Transverse colon (tissue), 4 donors: ENCODE measurements at regions not wholly inside any gene's neighbourhood (a gene's known extent, or its start where the extent isn't known, plus 50 kb on each side); places are given as distances from the start of the nearest gene placed in this dataset.

Source experiments
- POLR2A ChIP-seq: fragments of 450-650 bp; IDR thresholded peaks from one replicate; pipeline ENCODE4 v1.6.1; 2016; ENCODE audit warnings: antibody characterized with exemption, mild to moderate bottlenecking, moderate library complexity
- POLR2AphosphoS5 ChIP-seq, 3 donors: sonication (generic); formaldehyde crosslinking; IDR thresholded peaks; one replicate each; pipeline ENCODE4 v1.6.1; 2016; ENCODE audit warnings: antibody characterized with exemption in 3 of 3
- TF ChIP-seq, protein P1 (sequence below), 5 experiments: fragments of 200-600 bp in 3 of 5; fragments of 450-650 bp in 2 of 5; sonication (generic) in 3 of 5; IDR thresholded peaks; 1 replicate in 2 of 5; 2 replicates in 3 of 5; pipeline ENCODE4 v1.5.1; 2016 to 2017; ENCODE audit warnings: antibody characterized with exemption in 5 of 5, inconsistent platforms in 3 of 5, mild to moderate bottlenecking in 2 of 5, moderate library complexity in 1 of 5

GRCh38 chr1:98538106-98538505 lies 123.4 kb upstream of the SNX7 start:
- no peak for TF ChIP-seq POLR2A
- TF ChIP-seq POLR2AphosphoS5 (IDR thresholded peaks at IDR 0.05), result no peak
- TF ChIP-seq, protein P1, sequence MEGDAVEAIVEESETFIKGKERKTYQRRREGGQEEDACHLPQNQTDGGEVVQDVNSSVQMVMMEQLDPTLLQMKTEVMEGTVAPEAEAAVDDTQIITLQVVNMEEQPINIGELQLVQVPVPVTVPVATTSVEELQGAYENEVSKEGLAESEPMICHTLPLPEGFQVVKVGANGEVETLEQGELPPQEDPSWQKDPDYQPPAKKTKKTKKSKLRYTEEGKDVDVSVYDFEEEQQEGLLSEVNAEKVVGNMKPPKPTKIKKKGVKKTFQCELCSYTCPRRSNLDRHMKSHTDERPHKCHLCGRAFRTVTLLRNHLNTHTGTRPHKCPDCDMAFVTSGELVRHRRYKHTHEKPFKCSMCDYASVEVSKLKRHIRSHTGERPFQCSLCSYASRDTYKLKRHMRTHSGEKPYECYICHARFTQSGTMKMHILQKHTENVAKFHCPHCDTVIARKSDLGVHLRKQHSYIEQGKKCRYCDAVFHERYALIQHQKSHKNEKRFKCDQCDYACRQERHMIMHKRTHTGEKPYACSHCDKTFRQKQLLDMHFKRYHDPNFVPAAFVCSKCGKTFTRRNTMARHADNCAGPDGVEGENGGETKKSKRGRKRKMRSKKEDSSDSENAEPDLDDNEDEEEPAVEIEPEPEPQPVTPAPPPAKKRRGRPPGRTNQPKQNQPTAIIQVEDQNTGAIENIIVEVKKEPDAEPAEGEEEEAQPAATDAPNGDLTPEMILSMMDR (IDR thresholded peaks at IDR 0.05), result no peak
